Mesothelial cell of epicardium (in vitro differentiated cells): ENCODE measurements at regions not wholly inside any gene's neighbourhood (a gene's known extent, or its start where the extent isn't known, plus 50 kb on each side); places are given as distances from the start of the nearest gene placed in this dataset.
"Not testable (repeated sequence)": the region's sequence is repeated elsewhere in the genome, so short reads cannot be mapped to it uniquely, and the experiment has no call there.

Experiments used
- DNase-seq, 2 experiments: peaks; one replicate each; pipeline ENCODE4 v3.0.0; 2021; ENCODE audit warnings: low spot score in 2 of 2; ENCODE audit not compliant: unreplicated experiment in 2 of 2
- H3K27ac Mint-ChIP-seq: 2 replicates; pipeline ENCODE4 v1.8.0; 2021; ENCODE audit warnings: mixed read lengths
- H3K27me3 Mint-ChIP-seq: 2 replicates; pipeline ENCODE4 v1.8.0; 2021; ENCODE audit warnings: low read depth, mixed read lengths
- H3K36me3 Mint-ChIP-seq: 2 replicates; pipeline ENCODE4 v1.8.0; 2021; ENCODE audit warnings: mixed read lengths
- H3K4me1 Mint-ChIP-seq: 2 replicates; pipeline ENCODE4 v1.8.0; 2021; ENCODE audit warnings: mixed read lengths
- H3K4me3 Mint-ChIP-seq: 2 replicates; pipeline ENCODE4 v1.8.0; 2021; ENCODE audit warnings: mild to moderate bottlenecking, moderate library complexity, mixed read lengths
- H3K9me3 Mint-ChIP-seq: 2 replicates; pipeline ENCODE4 v1.8.0; 2021; ENCODE audit warnings: mixed read lengths
- CTCF ChIP-seq: fragments of 200-600 bp; sonication (generic); IDR thresholded peaks from one replicate; pipeline ENCODE4 v1.5.0; 2021; ENCODE audit warnings: antibody characterized with exemption; ENCODE audit not compliant: unreplicated experiment

- Mint-ChIP-seq H3K4me1 (peaks cover 10% of the 10 kb centered on the region), H3K9me3 (peaks cover 27% of the 10 kb centered on the region), H3K27me3 (peaks cover 60% of the 10 kb centered on the region), H3K36me3 (no peaks in the 10 kb centered on the region), H3K4me3 (no peak overlapping the region), H3K27ac (no peak overlapping the region)
- no peak for TF ChIP-seq CTCF
- no peak for DNase-seq
These were observed 50.9 kb downstream of the ANXA2R start for GRCh38 chr5:42989190-42989589.

- Mint-ChIP-seq H3K27ac (no peak overlapping the region), H3K4me3 (no peak overlapping the region), H3K27me3 (peaks cover 54% of the 10 kb centered on the region), H3K4me1 (peaks cover 6% of the 10 kb centered on the region), H3K9me3 (peaks cover 27% of the 10 kb centered on the region), H3K36me3 (no peaks in the 10 kb centered on the region)
- no peak for TF ChIP-seq CTCF
- no peak for DNase-seq
These were observed 51.6 kb downstream of the ANXA2R start for GRCh38 chr5:42988568-42988967.

- H3K9me3 Mint-ChIP-seq = peaks cover 27% of the 10 kb centered on the region
- no peaks in the 10 kb centered on the region for H3K4me1 Mint-ChIP-seq
- TF ChIP-seq CTCF = no peak
- H3K4me3 Mint-ChIP-seq = no peak overlapping the region
- no peaks in the 10 kb centered on the region for H3K36me3 Mint-ChIP-seq
- DNase-seq = no peak
- H3K27ac Mint-ChIP-seq = no peak overlapping the region
- H3K27me3 Mint-ChIP-seq = peaks cover 23% of the 10 kb centered on the region
These were observed 54.7 kb downstream of the ANXA2R start for GRCh38 chr5:42985129-42986037.

- Mint-ChIP-seq H3K4me1 (no peaks in the 10 kb centered on the region), H3K36me3 (no peaks in the 10 kb centered on the region), H3K9me3 (peaks cover 20% of the 10 kb centered on the region), H3K27me3 (peaks cover 14% of the 10 kb centered on the region), H3K4me3 (no peak overlapping the region), H3K27ac (no peak overlapping the region)
- DNase-seq = no peak
- no peak for TF ChIP-seq CTCF
These were observed 55.8 kb downstream of the ANXA2R start for GRCh38 chr5:42984307-42984706.

- Mint-ChIP-seq H3K4me3 (no peak overlapping the region), H3K9me3 (peaks cover 14% of the 10 kb centered on the region), H3K36me3 (no peaks in the 10 kb centered on the region), H3K4me1 (no peaks in the 10 kb centered on the region), H3K27ac (no peak overlapping the region), H3K27me3 (peaks cover 9% of the 10 kb centered on the region)
- TF ChIP-seq CTCF = no peak
- no peak for DNase-seq
These were observed 58.0 kb downstream of the ANXA2R start for GRCh38 chr5:42982107-42982622.

- not testable (repeated sequence) for H3K27ac Mint-ChIP-seq, H3K36me3 Mint-ChIP-seq, H3K4me1 Mint-ChIP-seq, H3K27me3 Mint-ChIP-seq, H3K4me3 Mint-ChIP-seq, DNase-seq
- H3K9me3 Mint-ChIP-seq = peaks cover 14% of the 10 kb centered on the region
These were observed 58.6 kb downstream of the ANXA2R start for GRCh38 chr5:42981417-42982106.

- not testable (repeated sequence) for H3K27ac Mint-ChIP-seq, H3K4me1 Mint-ChIP-seq, DNase-seq, H3K36me3 Mint-ChIP-seq, H3K4me3 Mint-ChIP-seq, H3K27me3 Mint-ChIP-seq
- H3K9me3 Mint-ChIP-seq = peaks cover 13% of the 10 kb centered on the region
These were observed 59.1 kb downstream of the ANXA2R start for GRCh38 chr5:42981015-42981414.

- H3K27me3 Mint-ChIP-seq, H3K27ac Mint-ChIP-seq, H3K9me3 Mint-ChIP-seq, DNase-seq, H3K4me1 Mint-ChIP-seq, H3K4me3 Mint-ChIP-seq, H3K36me3 Mint-ChIP-seq: not testable (repeated sequence)
These were observed 59.7 kb downstream of the ANXA2R start for GRCh38 chr5:42980391-42980790.
